ENCODE measurements at regions not wholly inside any gene's neighbourhood (a gene's known extent, or its start where the extent isn't known, plus 50 kb on each side); places are given as distances from the start of the nearest gene placed in this dataset.

DNA sequence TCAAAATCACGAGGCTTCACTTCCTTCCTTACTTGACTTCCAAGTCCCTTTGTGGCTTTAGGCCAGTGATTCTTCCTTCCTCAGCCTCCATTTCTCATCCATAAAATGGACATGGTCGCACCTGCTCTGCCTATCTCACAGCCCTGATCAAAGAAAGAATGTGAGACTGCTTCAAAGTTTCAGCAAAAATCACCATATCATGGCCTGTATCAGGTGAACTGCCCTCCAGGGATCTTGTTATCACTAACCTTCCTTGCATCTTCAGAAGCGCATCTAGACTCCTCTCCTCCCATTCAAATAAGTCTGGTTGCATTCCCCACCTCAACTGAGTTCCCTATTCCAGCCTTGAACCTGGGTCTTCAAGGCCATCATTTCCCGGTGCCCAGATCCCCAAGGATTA, 96.5 kb downstream of the TTC32 start:
- TF ChIP-seq CTCF (IDR thresholded peaks at IDR 0.05 in 8 of 11, conservative IDR thresholded peaks at IDR 0.05 in 3 of 11) (no peak), POLR2A (IDR thresholded peaks at IDR 0.05) (no peak), POLR2AphosphoS5 (IDR thresholded peaks at IDR 0.05) (no peak)
